ENCODE measurements at regions not wholly inside any gene's neighbourhood (a gene's known extent, or its start where the extent isn't known, plus 50 kb on each side); places are given as distances from the start of the nearest gene placed in this dataset.

- H3K4me1 ChIP-seq (ENCODE audit: insufficient read depth, low read length): peaks cover 9% of the 10 kb centered on the region
- no peak for DNase-seq (ENCODE audit: insufficient read length, low spot score, missing footprints)
- H2AFZ ChIP-seq (ENCODE audit: low read length): no peak overlapping the region
- TF ChIP-seq, protein P1, sequence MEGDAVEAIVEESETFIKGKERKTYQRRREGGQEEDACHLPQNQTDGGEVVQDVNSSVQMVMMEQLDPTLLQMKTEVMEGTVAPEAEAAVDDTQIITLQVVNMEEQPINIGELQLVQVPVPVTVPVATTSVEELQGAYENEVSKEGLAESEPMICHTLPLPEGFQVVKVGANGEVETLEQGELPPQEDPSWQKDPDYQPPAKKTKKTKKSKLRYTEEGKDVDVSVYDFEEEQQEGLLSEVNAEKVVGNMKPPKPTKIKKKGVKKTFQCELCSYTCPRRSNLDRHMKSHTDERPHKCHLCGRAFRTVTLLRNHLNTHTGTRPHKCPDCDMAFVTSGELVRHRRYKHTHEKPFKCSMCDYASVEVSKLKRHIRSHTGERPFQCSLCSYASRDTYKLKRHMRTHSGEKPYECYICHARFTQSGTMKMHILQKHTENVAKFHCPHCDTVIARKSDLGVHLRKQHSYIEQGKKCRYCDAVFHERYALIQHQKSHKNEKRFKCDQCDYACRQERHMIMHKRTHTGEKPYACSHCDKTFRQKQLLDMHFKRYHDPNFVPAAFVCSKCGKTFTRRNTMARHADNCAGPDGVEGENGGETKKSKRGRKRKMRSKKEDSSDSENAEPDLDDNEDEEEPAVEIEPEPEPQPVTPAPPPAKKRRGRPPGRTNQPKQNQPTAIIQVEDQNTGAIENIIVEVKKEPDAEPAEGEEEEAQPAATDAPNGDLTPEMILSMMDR (IDR thresholded peaks at IDR 0.05; ENCODE audit: extremely low read depth, low read depth, low read length): no peak
- no peak overlapping the region for H3K27ac ChIP-seq (ENCODE audit: low read depth, low read length)
- no peaks in the 10 kb centered on the region for H3K36me3 ChIP-seq (ENCODE audit: insufficient read depth, low read length)
- H3K4me3 ChIP-seq (ENCODE audit: insufficient read depth, low read length): no peak overlapping the region
- H3K9me3 ChIP-seq (ENCODE audit: low read depth, low read length): no peaks in the 10 kb centered on the region
- no peak overlapping the region for H3K4me2 ChIP-seq (ENCODE audit: insufficient read depth, low read length)
- H3K79me2 ChIP-seq (ENCODE audit: insufficient read depth, low read length): no peaks in the 10 kb centered on the region
- no peaks in the 10 kb centered on the region for H4K20me1 ChIP-seq (ENCODE audit: insufficient read depth, low read length)
- H3K27me3 ChIP-seq (ENCODE audit: insufficient read depth, low read length): no peaks in the 10 kb centered on the region
These were observed 87.3 kb upstream of the NCKAP5 start for GRCh38 chr2:133655610-133656009.

GRCh38 chr2:133657591-133657990, 89.3 kb upstream of the NCKAP5 start:
- Histone ChIP-seq H3K27ac (ENCODE audit: low read depth, low read length) (peak overlapping the region; percentile 26), H3K27me3 (ENCODE audit: insufficient read depth, low read length) (no peaks in the 10 kb centered on the region), H2AFZ (ENCODE audit: low read length) (no peak overlapping the region), H3K4me3 (ENCODE audit: insufficient read depth, low read length) (no peak overlapping the region), H3K36me3 (ENCODE audit: insufficient read depth, low read length) (no peaks in the 10 kb centered on the region), H3K4me1 (ENCODE audit: insufficient read depth, low read length) (peaks cover 4% of the 10 kb centered on the region), H3K4me2 (ENCODE audit: insufficient read depth, low read length) (no peak overlapping the region), H3K9me3 (ENCODE audit: low read depth, low read length) (no peaks in the 10 kb centered on the region), H4K20me1 (ENCODE audit: insufficient read depth, low read length) (no peaks in the 10 kb centered on the region), H3K79me2 (ENCODE audit: insufficient read depth, low read length) (no peaks in the 10 kb centered on the region)
- TF ChIP-seq, protein P1 (IDR thresholded peaks at IDR 0.05; ENCODE audit: extremely low read depth, low read depth, low read length): no peak
- DNase-seq (ENCODE audit: insufficient read length, low spot score, missing footprints): peak; percentile 58

- Histone ChIP-seq H3K4me3 (ENCODE audit: insufficient read depth, low read length) (no peak overlapping the region), H3K36me3 (ENCODE audit: insufficient read depth, low read length) (no peaks in the 10 kb centered on the region), H3K27ac (ENCODE audit: low read depth, low read length) (peak overlapping the region; percentile 26), H3K9me3 (ENCODE audit: low read depth, low read length) (no peaks in the 10 kb centered on the region), H3K4me1 (ENCODE audit: insufficient read depth, low read length) (peaks cover 4% of the 10 kb centered on the region), H4K20me1 (ENCODE audit: insufficient read depth, low read length) (no peaks in the 10 kb centered on the region), H3K27me3 (ENCODE audit: insufficient read depth, low read length) (no peaks in the 10 kb centered on the region), H2AFZ (ENCODE audit: low read length) (no peak overlapping the region), H3K79me2 (ENCODE audit: insufficient read depth, low read length) (no peaks in the 10 kb centered on the region), H3K4me2 (ENCODE audit: insufficient read depth, low read length) (no peak overlapping the region)
- DNase-seq (ENCODE audit: insufficient read length, low spot score, missing footprints): peak; percentile 59
- TF ChIP-seq, protein P1 (IDR thresholded peaks at IDR 0.05; ENCODE audit: extremely low read depth, low read depth, low read length): no peak
These were observed 90.0 kb upstream of the NCKAP5 start for GRCh38 chr2:133658020-133658903.

DNA sequence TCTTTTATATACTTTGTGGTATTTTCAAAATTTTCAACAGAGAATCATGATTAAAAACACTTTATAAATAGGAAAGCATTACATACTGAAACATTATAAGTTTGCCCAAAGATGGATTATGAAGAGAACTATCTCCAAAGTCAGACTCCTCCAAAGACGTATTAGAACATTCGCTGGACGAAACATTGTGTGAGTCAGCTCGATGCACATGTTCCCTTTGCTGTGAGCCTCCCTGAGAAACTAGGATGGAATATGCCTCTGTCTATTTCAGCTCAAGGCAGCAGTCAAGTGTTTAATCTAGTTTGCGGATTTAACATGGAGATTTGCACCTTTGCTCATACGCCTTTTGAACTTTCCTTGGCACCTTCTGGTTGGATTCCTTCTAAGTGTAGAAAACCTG, 92.2 kb upstream of the NCKAP5 start:
- Histone ChIP-seq H4K20me1 (ENCODE audit: insufficient read depth, low read length) (no peaks in the 10 kb centered on the region), H2AFZ (ENCODE audit: low read length) (no peak overlapping the region), H3K9me3 (ENCODE audit: low read depth, low read length) (no peaks in the 10 kb centered on the region), H3K27me3 (ENCODE audit: insufficient read depth, low read length) (no peaks in the 10 kb centered on the region), H3K36me3 (ENCODE audit: insufficient read depth, low read length) (no peaks in the 10 kb centered on the region), H3K79me2 (ENCODE audit: insufficient read depth, low read length) (no peaks in the 10 kb centered on the region), H3K4me3 (ENCODE audit: insufficient read depth, low read length) (no peak overlapping the region), H3K27ac (ENCODE audit: low read depth, low read length) (no peak overlapping the region), H3K4me2 (ENCODE audit: insufficient read depth, low read length) (no peak overlapping the region), H3K4me1 (ENCODE audit: insufficient read depth, low read length) (peaks cover 4% of the 10 kb centered on the region)
- no peak for DNase-seq (ENCODE audit: insufficient read length, low spot score, missing footprints)
- TF ChIP-seq, protein P1 (IDR thresholded peaks at IDR 0.05; ENCODE audit: extremely low read depth, low read depth, low read length): no peak
